GM18520 (cell line): ENCODE measurements at regions not wholly inside any gene's neighbourhood (a gene's known extent, or its start where the extent isn't known, plus 50 kb on each side); places are given as distances from the start of the nearest gene placed in this dataset.
"Not testable (repeated sequence)": the region's sequence is repeated elsewhere in the genome, so short reads cannot be mapped to it uniquely, and the experiment has no call there.

Source experiments
- ATAC-seq: cut with Tn5 transposase; IDR thresholded peaks from one replicate; pipeline ENCODE4 v1.9.1; 2021; ENCODE audit not compliant: unreplicated experiment

- not testable (repeated sequence) for ATAC-seq
Measured at GRCh38 chr6:60797831-60798230, 1488.2 kb downstream of the KHDRBS2 start.

- not testable (repeated sequence) for ATAC-seq
Measured at GRCh38 chr6:60789601-60790000, 1496.4 kb downstream of the KHDRBS2 start.

DNA sequence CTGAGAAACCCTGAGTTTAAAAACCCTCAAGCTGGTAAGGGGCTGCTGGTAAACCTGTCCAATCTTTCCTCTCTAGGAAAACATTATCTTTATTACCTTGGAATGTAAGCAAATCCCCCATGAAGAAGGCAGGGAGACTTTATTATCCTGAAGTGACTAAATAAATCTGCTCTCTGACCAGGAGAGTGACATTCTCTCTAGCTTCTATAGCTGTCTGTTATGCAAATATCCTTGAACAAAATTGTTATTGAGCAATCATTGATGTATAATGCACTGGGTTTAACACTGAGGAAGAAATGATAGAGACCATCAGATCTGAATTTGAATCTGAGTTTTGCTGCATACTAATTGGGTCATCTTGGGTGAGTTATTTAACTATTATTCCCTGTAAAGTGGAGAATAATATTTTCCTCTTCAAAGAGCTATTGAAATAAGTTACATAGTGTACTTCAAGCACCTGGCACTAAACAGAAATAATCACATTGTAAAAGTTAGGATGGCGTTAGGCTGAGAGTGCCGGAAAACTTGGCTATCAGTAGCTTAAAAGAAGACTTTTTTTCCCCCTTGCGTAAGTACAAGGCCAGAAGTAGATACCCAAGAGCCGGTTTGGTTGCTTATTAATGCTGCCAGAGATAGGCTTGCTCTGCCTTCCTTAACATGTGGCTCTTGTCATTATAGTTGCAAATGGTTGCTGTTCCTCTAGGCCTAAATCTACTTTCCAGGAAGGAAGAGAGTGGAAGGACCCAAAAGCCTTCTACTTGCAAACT, 1503.1 kb downstream of the KHDRBS2 start:
- not testable (repeated sequence) for ATAC-seq

DNA sequence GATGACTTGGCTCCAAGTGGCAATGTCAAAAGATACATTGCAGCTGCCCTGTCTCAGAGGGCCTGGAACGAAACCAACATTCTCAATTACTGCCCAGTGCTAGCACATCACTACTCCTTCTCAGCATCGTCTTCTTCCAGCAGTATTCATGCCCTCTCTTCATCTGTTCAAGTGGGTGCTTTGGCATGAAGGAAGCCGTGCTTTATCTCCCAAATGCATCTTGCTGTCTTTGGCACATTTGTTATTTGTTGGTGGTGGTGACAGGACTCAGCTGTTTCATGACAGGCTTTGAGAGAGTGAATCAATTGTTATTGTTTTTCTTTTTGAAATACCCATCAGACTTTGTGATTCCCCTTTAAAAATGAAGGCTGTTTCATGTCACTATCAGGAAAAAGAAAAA, 1506.4 kb downstream of the KHDRBS2 start:
- ATAC-seq: not testable (repeated sequence)

GRCh38 chr6:60767791-60768499, 1518.1 kb downstream of the KHDRBS2 start:
- not testable (repeated sequence) for ATAC-seq

- not testable (repeated sequence) for ATAC-seq
Measured at GRCh38 chr6:60765331-60765730, 1520.7 kb downstream of the KHDRBS2 start.

DNA sequence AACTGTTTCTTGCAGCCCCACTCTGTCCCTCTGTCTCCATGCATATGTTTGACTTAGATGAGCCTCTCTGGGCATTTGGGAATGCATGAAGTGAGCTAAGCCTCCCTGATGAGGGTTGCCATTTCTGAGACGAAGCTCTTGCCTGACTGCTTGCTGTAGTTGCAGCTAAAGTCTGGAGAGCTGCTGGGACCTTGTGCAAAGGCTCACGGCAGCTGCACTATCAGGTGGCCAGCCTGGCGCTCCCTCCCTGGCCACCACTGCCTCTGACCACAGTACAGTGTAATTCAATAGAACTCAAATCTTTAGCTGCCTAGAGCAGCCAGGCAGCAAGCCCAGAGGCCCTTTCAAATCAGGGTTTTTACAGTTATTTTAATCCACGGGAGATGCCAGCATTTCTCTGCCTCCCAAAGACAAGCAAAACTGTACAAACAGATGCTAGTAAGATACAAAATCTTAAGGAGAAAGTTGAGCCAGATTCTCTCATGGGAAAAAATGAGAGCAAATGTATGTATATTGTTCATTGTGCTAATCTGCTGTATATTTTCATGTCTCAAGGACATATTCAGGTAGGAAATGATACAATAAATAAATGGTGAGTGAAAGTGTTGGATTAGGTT, 1522.5 kb downstream of the KHDRBS2 start:
- not testable (repeated sequence) for ATAC-seq

DNA sequence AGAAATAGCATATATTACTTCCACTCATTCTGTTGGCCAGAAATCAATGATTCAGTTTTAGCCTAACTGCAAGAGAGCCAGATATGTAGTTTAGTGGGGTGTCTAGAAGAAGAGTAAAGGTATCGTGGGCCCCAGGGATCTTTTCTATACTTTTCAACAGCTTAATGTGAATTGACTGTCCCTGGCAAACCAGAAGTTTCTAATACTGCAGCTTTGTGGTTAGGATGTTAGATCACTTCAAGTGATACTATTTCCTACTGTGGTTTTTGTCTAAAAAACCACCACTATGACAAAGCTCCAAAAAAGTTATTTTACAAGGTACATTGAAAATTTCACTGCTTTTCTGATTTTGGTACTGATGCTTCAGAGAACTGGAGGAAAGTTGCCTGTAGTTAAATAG, 1525.1 kb downstream of the KHDRBS2 start:
- not testable (repeated sequence) for ATAC-seq

DNA sequence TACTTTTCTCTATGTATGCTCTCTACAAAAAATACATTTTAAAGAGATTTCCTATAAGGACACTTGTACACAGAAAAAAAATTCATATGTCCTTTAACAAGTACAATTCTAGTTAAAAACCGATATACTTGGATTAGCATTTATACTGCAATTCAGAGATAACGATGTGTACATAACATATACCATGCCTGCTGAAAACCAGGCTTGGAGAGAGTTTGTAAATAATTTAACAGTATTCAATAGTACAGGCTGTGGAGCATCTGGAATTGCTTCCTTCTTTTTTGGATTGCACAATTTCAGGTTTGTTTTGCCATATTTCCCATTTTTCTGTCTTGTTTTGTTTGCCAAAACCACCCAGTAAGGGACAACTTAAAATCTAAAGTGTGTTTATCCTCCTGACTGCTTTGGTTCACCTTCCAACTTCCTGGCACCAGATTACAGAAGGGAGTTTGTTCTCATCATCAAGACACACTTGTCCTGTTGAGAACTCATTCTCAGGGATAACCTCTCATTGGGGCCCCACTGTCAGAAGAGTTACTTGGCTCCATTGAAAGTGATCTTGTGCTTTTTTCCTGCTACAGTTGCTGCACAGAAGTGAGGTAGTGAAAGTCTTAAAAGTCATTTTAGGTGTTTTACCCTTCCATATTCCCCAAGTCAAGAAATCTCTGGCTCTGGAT, 1526.7 kb downstream of the KHDRBS2 start:
- ATAC-seq: not testable (repeated sequence)

DNA sequence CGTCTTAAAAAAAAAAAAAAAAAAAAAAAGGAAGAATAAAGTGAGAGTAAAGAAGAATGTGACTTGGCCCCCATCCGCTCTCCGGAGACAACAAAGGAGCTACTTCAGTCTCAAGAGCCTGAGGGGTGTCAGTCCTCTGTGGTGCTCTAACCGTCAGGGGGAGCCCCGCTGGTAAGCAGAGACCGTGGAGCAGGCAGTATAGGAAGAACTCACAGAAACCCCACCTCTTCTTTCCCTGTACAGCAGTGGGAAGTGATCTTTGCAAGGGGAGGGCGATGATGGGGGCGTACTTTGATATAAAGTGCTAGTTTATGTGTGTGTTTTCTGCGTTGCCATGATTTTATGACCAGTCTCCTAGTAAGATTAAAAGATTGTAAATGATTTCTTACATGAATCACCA, 1527.3 kb downstream of the KHDRBS2 start:
- ATAC-seq: not testable (repeated sequence)

GRCh38 chr6:60754879-60755278, 1531.1 kb downstream of the KHDRBS2 start:
- no peak for ATAC-seq

DNA sequence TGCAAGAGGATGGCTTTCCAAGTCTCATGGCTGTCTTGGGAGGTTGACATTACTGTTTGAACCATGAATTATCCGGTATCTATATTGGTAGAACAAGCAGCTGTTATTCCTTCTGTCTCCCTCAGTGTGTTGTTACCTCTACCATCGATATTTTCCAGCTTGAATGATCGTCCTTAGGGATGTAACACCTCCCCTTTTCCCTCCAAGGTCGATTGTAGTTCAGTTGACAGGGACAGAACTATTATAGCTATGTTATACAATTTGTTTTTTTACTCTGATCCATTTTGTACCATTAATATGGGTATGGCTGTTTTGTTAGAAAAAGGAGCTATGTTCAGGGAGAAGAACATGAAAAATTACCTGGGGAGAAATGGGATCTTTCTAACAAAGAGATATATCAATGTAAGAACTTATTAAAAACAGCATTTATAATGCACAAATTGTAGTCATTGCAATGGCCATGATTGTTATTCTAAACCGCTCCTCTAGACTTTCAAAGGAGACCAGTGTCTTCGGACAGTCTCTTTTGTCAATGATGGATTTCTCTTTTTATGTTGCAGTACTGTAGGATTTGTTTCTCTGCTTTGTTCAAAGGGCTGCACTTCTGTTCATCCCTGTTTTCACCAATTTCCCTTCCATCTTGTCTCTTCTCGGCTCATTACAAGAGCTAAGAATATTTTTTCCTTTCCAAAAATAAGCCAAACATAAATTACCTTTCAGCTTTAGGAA, 1535.5 kb downstream of the KHDRBS2 start:
- ATAC-seq: not testable (repeated sequence)

DNA sequence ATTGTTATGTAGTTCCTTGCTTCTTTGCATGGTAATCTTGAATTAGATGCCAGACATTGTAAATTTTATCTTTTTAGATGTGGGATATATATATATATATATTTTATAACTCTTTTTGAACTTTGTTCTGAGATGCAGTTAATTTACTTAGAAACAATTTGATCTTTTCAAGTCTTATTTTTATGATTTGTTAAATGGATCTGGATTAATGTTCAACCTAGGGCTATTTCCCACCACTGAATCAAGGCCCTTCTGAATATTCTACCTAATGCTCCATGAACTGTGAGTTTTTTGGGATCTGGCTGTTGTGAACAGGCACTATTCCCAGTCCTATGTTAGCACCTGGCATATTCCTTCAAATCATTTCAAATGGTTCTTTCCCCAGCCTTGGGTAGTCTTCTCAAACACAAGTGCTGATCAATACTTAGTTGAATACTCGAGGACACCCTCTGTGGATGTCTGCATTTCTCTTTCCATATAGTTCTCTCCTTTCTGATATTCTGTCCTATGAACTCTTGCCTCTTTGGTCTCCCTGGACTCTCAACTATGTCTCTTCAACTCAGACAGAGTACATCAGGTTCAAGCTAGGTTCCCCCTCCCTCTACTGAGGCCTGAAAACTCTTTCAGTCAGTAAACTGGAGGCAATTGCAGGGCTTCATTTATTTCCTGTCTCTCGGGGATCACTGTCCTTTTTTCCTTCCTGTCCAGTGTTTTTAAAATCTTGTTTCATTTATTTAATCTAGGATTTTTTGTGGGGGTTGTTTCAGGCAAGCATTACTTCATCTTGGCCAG, 1538.1 kb downstream of the KHDRBS2 start:
- ATAC-seq: not testable (repeated sequence)

GRCh38 chr6:60737764-60738425, 1548.1 kb downstream of the KHDRBS2 start:
- ATAC-seq: peak; percentile 71

GRCh38 chr6:60737315-60737714, 1548.7 kb downstream of the KHDRBS2 start:
- ATAC-seq: not testable (repeated sequence)

DNA sequence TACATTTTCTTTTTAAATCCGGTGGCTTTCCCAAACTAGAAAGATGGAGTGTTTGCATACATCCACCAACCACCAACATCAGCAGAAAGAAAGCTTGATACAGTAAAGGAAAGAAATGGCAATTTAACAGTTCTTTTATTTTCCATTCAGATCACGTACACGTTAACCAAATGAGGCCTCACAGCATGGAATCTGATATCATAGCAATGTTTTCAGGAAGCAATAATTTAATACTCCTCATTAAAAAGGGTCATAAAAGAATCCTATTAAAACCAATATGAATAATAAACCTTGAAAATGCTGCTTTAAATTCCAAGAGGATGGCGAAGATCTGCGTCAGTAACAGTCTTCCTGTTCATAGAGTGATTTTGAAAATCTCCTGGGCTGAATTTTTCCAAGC, 1562.1 kb downstream of the KHDRBS2 start:
- not testable (repeated sequence) for ATAC-seq

GRCh38 chr6:60695232-60695631, 1590.8 kb downstream of the KHDRBS2 start:
- ATAC-seq: no peak

- ATAC-seq: no peak
Measured at GRCh38 chr6:60687085-60687484, 1598.9 kb downstream of the KHDRBS2 start.

DNA sequence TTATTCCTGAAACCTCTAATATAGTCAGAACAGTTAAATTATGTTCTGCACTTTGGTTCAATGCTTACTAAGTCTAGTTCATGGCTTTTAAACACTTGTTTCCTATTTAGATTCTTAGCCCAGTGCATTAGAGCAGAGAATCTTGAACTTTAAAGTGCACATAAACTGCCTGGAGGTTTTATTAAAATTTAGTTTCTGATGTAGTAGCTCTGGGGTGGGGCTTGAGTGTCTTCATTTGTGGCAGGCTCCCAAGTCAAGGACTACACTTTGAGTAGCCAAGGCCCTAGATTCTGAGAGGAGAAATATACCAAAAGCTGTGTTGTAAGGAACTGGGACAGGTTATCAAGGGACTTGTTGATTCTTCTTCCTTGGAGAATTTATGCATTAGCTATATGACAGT, 1604.2 kb downstream of the KHDRBS2 start:
- no peak for ATAC-seq
